Mesodermal cell (in vitro differentiated cells): ENCODE measurements at regions not wholly inside any gene's neighbourhood (a gene's known extent, or its start where the extent isn't known, plus 50 kb on each side); places are given as distances from the start of the nearest gene placed in this dataset.

ENCODE experiments used
- H3K27ac ChIP-seq: 2 replicates; pipeline ENCODE4 v1.7.0; 2013; ENCODE audit warnings: mild to moderate bottlenecking, low read depth, low read length, moderate library complexity; ENCODE audit not compliant: severe bottlenecking
- H3K36me3 ChIP-seq: 2 replicates; pipeline ENCODE4 v1.7.1; 2013; ENCODE audit warnings: mild to moderate bottlenecking, low read length, moderate library complexity; ENCODE audit not compliant: control insufficient read depth, insufficient read depth
- H3K4me1 ChIP-seq: one replicate; pipeline ENCODE4 v1.7.1; 2013; ENCODE audit warnings: mild to moderate bottlenecking, low read length; ENCODE audit not compliant: insufficient read depth, control insufficient read depth, poor library complexity, severe bottlenecking
- H3K4me3 ChIP-seq: 2 replicates; pipeline ENCODE4 v1.7.0; 2013; ENCODE audit warnings: low read length, control low read depth, mild to moderate bottlenecking; ENCODE audit not compliant: insufficient read depth, poor library complexity, severe bottlenecking; ENCODE audit errors: extremely low read depth
- H3K9me3 ChIP-seq: 2 replicates; pipeline ENCODE4 v1.7.1; 2013; ENCODE audit warnings: mild to moderate bottlenecking, low read length, moderate library complexity; ENCODE audit not compliant: control insufficient read depth
- WGBS, 2 experiments: methylation state at CpG; one replicate each; pipeline ENCODE4 v1.1.5; 2013; ENCODE audit warnings: missing lambda C conversion rate in 2 of 2; ENCODE audit not compliant: insufficient coverage in 2 of 2; 5-methylcytosine and 5-hydroxymethylcytosine counted together

DNA sequence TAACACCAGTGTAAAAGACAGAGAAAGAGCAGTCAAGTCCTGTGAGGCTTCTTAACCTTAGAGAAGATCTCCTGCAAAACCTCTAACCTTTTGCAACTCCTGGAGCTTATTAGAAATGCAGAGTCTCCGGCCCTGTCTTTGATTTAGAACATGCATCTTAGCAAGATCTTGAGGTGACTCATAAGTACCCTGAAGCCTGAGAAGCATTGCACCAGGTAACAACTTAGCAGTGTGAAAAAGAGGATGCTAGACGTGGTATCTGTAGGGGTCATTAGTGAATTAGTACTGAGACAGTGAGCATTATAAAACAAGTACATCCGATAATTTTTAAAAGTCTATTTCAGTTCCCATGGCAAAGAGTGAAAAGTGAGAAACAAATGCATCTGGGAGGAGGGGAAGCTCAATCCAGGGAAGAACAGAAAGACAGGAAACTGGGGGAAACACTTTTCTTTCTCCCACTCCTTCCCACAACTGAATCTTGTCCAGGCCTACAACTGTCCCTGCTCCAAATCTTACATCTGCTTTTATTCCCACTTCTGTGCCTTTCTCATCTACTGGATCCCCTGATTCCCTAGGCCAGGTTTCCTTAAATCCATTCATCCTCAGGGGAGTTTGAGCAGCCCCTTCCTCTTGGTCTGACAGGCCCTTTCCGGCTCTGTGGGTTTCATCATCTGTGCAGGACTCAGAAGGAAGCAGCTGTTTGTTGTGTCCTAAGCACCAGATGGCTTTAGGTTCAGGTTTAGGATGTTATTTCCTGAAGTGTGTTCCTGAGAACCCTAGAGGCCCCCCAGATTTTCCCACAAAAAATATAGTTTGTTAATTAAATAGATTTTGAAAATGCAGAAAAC is 128.1 kb upstream of the IL12A start:
- H3K27ac ChIP-seq: peak overlapping the region; percentile 73
- peaks cover 58% of the 10 kb centered on the region for H3K4me1 ChIP-seq
- no peak overlapping the region for H3K4me3 ChIP-seq
- peaks cover 14% of the 10 kb centered on the region for H3K36me3 ChIP-seq
- no peaks in the 10 kb centered on the region for H3K9me3 ChIP-seq
- 64 to 94% methylated on average over 1 to 2 of the region's 4 CpGs for WGBS, 2 experiments

DNA sequence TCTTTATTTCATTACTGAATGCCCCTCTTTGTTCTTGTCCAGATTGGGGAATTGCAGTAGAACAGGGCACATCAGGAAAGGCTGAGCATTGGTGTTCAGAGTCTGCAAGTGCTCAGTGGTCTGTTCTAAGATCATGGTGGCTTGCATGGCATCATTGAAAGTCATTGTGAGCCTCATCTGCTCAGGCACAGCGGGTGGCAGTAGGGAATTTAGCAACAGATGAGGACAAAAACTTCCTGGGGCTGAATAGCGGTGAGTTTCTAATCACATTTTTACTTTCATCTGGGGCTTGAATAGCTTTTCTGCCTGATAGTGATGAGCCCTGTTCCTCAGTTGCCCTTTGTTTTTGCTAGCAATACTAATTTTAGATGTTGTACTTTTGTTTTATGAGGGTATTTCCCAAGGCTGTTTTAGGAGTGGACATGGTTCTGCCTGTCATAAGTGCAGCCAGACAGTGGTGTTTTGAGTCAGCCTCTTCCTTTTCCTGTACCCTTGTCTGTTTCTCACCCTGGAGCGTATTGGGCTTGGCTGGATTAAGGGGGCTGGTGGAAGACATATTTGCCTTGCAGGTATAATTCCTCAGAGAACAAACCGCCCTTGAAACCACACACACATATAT is 127.2 kb upstream of the IL12A start:
- H3K27ac ChIP-seq: peak overlapping the region; percentile 73
- H3K36me3 ChIP-seq: peaks cover 19% of the 10 kb centered on the region
- no peaks in the 10 kb centered on the region for H3K9me3 ChIP-seq
- H3K4me3 ChIP-seq: no peak overlapping the region
- 78 to 83% methylated on average over 1 to 2 of the region's 4 CpGs for WGBS, 2 experiments
- H3K4me1 ChIP-seq: peaks cover 48% of the 10 kb centered on the region

DNA sequence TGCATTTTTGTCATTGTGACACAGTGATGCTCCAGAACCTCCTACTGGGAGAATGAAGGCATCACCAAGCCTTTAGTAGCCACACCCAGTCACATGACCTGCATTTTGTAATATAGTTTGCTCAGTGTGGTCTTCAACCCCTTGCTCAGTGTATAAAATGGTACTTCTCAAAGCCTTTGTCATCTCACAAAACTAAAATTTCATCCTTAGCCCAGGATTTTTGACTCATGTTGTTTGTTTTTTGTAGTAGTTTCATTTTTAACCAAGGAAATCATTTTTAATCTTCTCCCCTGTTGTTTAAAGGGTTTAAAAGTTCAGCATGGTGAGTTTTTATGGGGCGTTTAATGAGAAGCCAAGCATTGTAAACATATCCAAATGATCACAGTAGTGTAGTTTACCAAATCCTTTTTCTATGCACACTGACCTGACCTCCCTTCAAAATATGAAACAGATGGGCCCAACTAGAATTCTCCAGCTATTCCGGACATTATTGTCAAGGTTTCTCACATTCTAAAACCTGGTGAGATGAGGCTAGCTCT is 123.5 kb upstream of the IL12A start:
- H3K36me3 ChIP-seq: peaks cover 27% of the 10 kb centered on the region
- WGBS, 2 experiments: 88 to 100% methylated on average over 1 of the region's 2 CpGs
- H3K9me3 ChIP-seq: no peaks in the 10 kb centered on the region
- H3K4me1 ChIP-seq: peaks cover 14% of the 10 kb centered on the region
- no peak overlapping the region for H3K27ac ChIP-seq
- H3K4me3 ChIP-seq: no peak overlapping the region

DNA sequence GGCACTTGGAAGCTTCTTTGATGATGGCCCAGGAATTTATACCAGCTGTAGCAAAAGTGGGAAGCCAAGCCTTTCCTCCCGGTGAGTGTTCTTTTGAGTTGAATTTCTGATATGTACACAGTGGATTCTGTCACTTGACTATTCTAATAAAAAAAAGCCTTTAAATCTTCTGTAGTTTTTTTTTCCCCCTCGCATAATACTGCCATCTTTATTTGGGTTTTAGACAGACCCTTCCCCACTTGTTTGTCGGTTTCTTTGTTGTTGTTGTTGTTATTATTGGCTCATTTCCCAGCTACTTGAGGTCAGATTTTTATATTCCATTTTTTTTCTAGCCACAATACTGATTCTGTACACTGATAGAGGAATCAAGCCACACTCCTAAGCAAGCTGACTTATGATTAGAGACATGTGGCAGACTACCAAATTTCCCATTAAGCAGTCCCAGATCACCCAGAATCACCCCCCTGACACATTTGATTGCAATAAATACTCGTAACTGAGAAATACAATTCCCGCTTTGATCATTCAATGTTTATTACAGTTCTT is 122.4 kb upstream of the IL12A start:
- Histone ChIP-seq H3K4me1 (peaks cover 3% of the 10 kb centered on the region), H3K9me3 (no peaks in the 10 kb centered on the region), H3K4me3 (no peak overlapping the region), H3K27ac (no peak overlapping the region), H3K36me3 (peaks cover 27% of the 10 kb centered on the region)
- WGBS, 2 experiments: no CpG with 5 or more reads among the region's 5 CpGs

DNA sequence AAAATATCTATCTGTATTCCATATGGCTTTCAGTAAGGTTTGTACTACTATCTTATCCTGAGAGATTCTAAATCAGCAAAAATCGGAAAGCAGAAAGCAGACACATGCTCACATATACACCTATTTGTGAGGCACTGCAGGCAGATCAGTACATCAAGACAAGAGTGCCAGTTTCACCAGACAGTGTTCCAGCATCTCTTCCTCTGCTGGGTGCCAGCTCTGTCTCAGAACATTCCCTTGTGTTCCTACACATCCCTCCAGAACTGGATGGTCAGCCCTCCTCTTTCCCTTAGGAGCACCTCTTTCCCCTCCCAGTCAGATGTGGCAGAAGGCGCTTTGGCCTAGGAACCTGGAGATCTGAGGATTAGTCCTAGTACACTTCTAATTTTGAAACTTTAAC is 121.3 kb upstream of the IL12A start:
- 78 to 100% methylated on average over 2 of the region's 2 CpGs for WGBS, 2 experiments
- Histone ChIP-seq H3K27ac (no peak overlapping the region), H3K4me3 (no peak overlapping the region)

DNA sequence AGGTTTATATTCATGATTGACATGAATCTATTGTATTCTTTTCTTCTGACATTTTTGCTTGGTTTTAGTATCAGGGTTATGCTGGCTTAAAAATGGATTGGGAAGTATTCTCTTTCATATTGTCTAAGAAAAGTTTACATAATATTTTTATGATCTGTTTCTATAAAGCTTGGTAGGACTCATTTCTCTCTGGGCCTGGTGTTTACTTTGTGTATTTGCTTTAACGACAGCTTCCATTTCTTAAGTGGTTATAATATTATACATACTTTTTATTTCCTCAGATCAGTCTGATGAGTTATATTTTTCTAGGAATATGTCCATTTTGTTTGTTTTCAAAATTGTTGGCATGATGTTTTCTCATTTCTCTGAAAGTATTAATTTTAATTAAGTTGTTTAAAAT is 117.9 kb upstream of the IL12A start:
- peaks cover 30% of the 10 kb centered on the region for H3K36me3 ChIP-seq
- H3K27ac ChIP-seq: no peak overlapping the region
- H3K4me1 ChIP-seq: peaks cover 12% of the 10 kb centered on the region
- no peaks in the 10 kb centered on the region for H3K9me3 ChIP-seq
- WGBS, 2 experiments: no CpG with 5 or more reads among the region's 1 CpG
- no peak overlapping the region for H3K4me3 ChIP-seq

More for the DNA sequence above, 121.3 kb upstream of the IL12A start:
- no peaks in the 10 kb centered on the region for H3K9me3 ChIP-seq
- peaks cover 10% of the 10 kb centered on the region for H3K4me1 ChIP-seq
- H3K36me3 ChIP-seq: peaks cover 27% of the 10 kb centered on the region

DNA sequence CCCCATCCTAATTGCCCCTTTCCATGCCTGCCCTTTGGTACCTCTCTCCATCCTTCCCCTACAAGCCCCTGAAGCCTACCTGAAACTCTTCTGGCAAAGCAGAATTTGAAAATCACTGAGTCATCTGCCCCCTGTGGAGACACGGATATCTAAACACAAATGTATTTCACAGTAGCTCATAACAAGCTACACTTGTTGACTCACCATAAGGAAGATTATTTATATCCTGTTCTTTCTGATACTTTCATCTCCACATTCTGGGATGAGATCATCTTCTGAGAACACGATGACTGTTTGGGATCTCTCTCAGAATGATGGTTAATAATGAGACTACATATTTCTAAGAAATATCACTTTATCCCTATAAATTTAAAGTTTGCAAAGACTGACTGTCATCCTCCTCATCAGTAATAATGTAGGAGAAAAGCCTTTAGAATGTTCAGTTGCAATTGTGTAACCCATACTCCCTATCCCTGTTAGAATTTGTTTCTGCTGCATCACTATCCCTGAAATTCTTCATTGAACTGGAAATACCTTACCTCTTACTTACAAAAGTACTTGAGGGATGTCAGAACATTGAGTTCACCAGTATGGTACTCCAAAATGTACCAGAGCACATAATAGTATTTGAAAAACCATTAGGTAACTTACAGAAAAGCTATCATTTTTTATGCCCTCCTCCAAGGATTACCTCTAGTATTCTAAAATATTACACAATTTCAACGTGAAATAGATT is 116.1 kb upstream of the IL12A start:
- Histone ChIP-seq H3K9me3 (no peaks in the 10 kb centered on the region), H3K4me3 (no peak overlapping the region), H3K4me1 (peaks cover 12% of the 10 kb centered on the region), H3K36me3 (peaks cover 14% of the 10 kb centered on the region), H3K27ac (no peak overlapping the region)
- WGBS, 2 experiments: 80% methylated on average over 1 of the region's 3 CpGs; no CpG with 5 or more reads in 1 of the 2 experiments

DNA sequence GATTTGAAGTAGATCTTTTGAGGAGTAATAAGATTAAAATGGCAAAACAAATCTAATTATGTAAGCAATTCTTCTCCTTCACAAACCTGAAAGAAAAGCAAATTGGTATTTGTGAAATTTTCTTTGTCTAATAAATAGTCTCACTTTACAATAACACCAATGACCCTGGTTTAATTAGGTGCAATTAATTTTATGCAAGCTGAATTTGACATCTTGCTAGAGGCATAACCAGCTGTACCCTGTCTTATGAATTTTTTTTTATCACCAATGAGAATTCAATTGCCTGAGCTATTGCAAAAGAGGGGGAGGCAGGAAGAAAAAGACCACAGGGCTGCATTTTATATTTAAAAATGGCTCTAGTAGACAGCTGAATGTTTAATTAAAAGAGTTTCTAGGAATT is 113.5 kb upstream of the IL12A start:
- H3K27ac ChIP-seq: no peak overlapping the region
- H3K9me3 ChIP-seq: no peaks in the 10 kb centered on the region

DNA sequence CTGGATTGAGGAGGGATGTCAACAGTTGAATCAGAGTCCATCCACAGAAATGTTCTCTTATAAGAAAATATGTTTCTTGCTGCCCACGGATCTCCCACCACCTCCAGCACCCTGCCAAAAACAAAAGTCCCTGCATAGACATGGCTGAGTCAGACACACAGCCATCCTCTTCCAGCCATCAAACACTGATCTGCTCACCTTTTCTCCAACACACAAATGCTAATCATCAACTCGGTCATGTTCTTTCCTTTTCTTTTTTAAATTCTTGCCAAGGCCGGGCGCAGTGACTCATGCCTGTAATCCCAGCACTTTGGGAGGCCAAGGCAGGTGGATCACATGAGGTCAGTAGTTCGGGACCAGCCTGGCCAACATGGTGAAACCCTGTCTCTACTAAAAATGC is 110.7 kb upstream of the IL12A start:
- no peak overlapping the region for H3K27ac ChIP-seq
- 86 to 96% methylated on average over 5 of the region's 5 CpGs for WGBS, 2 experiments
- no peaks in the 10 kb centered on the region for H3K9me3 ChIP-seq
- peaks cover 7% of the 10 kb centered on the region for H3K36me3 ChIP-seq
- H3K4me1 ChIP-seq: peaks cover 22% of the 10 kb centered on the region
- no peak overlapping the region for H3K4me3 ChIP-seq

More for the DNA sequence above, 113.5 kb upstream of the IL12A start:
- Histone ChIP-seq H3K4me3 (no peak overlapping the region), H3K4me1 (peaks cover 16% of the 10 kb centered on the region), H3K36me3 (peaks cover 7% of the 10 kb centered on the region)

DNA sequence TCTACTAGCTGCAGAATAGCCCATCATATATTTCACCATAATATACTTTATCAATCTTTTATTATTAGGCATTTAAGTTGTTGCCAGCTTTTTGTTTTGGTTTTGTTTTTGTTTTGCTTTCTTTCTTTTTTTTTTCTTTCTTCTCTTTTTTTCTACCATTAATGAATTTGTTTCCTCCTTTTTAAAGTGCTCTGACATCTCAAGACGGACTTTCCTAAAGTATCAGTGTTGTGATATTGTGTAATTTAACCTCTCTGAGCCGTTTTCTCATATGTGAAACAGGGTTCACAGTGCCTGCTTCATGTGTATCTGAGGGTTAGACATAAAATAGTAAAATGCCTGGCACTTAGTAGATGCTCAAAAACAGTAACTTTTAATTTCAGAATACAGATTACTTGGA is 109.5 kb upstream of the IL12A start:
- Histone ChIP-seq H3K27ac (no peak overlapping the region), H3K36me3 (peaks cover 7% of the 10 kb centered on the region), H3K9me3 (no peaks in the 10 kb centered on the region), H3K4me1 (peaks cover 29% of the 10 kb centered on the region), H3K4me3 (no peak overlapping the region)
- 100% methylated on average over 1 of the region's 2 CpGs for WGBS, 2 experiments
